ENCODE measurements at regions not wholly inside any gene's neighbourhood (a gene's known extent, or its start where the extent isn't known, plus 50 kb on each side); places are given as distances from the start of the nearest gene placed in this dataset.
"Not testable (repeated sequence)": the region's sequence is repeated elsewhere in the genome, so short reads cannot be mapped to it uniquely, and the experiment has no call there.

GRCh38 chr16:29144669-29145062, 159.8 kb downstream of the LAT start:
- not testable (repeated sequence) for TF ChIP-seq CTCF, POLR2A (IDR thresholded peaks at IDR 0.05)

All from suprapubic skin (tissue), 3 donors.